ENCODE measurements at regions not wholly inside any gene's neighbourhood (a gene's known extent, or its start where the extent isn't known, plus 50 kb on each side); places are given as distances from the start of the nearest gene placed in this dataset.

DNA sequence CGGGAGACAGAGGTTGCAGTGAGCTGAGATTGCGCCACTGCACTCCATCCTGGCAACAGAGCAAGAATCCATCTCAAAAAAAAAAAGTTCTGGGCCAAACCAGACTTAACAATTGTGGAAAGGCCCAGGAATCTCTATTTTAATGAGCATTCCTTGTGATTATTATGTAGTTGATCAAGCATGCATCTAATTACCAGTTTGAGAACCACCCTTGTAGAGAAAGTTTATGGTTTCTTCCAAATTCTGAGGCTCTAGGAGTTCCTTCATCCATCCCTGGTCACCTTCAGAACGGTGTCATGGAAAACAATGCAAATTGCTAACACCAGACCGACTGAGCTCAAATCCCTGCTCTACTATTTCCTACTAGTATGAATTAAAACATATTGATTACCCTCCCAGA lies 246.3 kb upstream of the KLHL29 start:
- TF ChIP-seq CTCF (conservative IDR thresholded peaks at IDR 0.05 in 1 of 2, IDR thresholded peaks at IDR 0.05 in 1 of 2; ENCODE audit: low read depth in 1 of 2, low read length in 2 of 2): no peak
- TF ChIP-seq EZH2 (IDR thresholded peaks at IDR 0.05; ENCODE audit: low read length, missing control alignments): no peak
